HCT116 (cell line): ENCODE measurements at regions not wholly inside any gene's neighbourhood (a gene's known extent, or its start where the extent isn't known, plus 50 kb on each side); places are given as distances from the start of the nearest gene placed in this dataset.

Source experiments
- ATAC-seq: fragments of 200-7000 bp; cut with Tn5 transposase; 2 replicates; pipeline ENCODE4 v1.9.1; 2020; ENCODE audit warnings: mild to moderate bottlenecking, moderate library complexity
- BruUV-seq: library from RNA; stranded (reverse); fragments of 400-500 nt; replicated peaks from 2 replicates; lab custom pipeline; 2021; lab: Mats Ljungman, UMichigan
- CTCF ChIA-PET: fragments of 300-600 bp; sonication (Branson Sonifier 250); formaldehyde crosslinking; loops from one replicate; lab custom pipeline; 2021; ENCODE audit warnings: antibody characterized with exemption; lab: Charles Lee
- POLR2A ChIA-PET: fragments of 300-600, 350-600 bp; sonication (Branson Sonifier 250); formaldehyde crosslinking; loops from one replicate; lab custom pipeline; 2021; ENCODE audit warnings: antibody characterized with exemption; lab: Charles Lee
- RAD21 ChIA-PET, 2 experiments: fragments of 300-600 bp; sonication (Branson Sonifier 250); formaldehyde crosslinking; loops; one replicate each; lab custom pipeline; 2023; ENCODE audit warnings: low total read pairs in 2 of 2; ENCODE audit not compliant: uncharacterized antibody in 2 of 2, unreplicated experiment in 2 of 2, low non-redundant PET in 1 of 2; lab: Charles Lee
- DNase-seq: peaks from one replicate; pipeline ENCODE4 v3.0.0-alpha.2; 2010; ENCODE audit warnings: low read depth, low spot score
- H2AFZ ChIP-seq: fragments of 200-600 bp; shearing (Covaris generic), sonication (generic); 2 replicates; pipeline ENCODE4 v1.6.1; 2017; ENCODE audit warnings: low read depth, mixed run types, mixed read lengths, antibody characterized with exemption, low read length; ENCODE audit not compliant: poor library complexity, severe bottlenecking
- H3K27ac ChIP-seq: 2 replicates; pipeline ENCODE4 v1.5.1; 2012; ENCODE audit warnings: low read depth, low read length
- H3K27me3 ChIP-seq: fragments of 200-600 bp; sonication (generic); 2 replicates; pipeline ENCODE4 v1.6.1; 2016; ENCODE audit warnings: mixed run types, low read length, mixed read lengths; ENCODE audit not compliant: insufficient read depth
- H3K36me3 ChIP-seq, 2 experiments: fragments of 200-500 bp in 1 of 2; fragments of 200-600 bp in 1 of 2; sonication (Bioruptor generic) in 1 of 2; sonication (generic) in 1 of 2; 2 replicates each; pipeline versions ENCODE4 v1.5.1 to v1.6.1; 2014 to 2016; ENCODE audit warnings: low read length in 2 of 2, inconsistent platforms in 1 of 2, mixed read lengths in 1 of 2, mixed run types in 1 of 2; ENCODE audit not compliant: insufficient read depth in 2 of 2, control insufficient read depth in 1 of 2
- H3K4me1 ChIP-seq, 2 experiments: fragments of 200-600 bp in 1 of 2; sonication (generic) in 1 of 2; 2 replicates each; pipeline versions ENCODE4 v1.5.1 to v1.6.1; 2012 to 2017; ENCODE audit warnings: low read length in 2 of 2, inconsistent platforms in 1 of 2, mild to moderate bottlenecking in 1 of 2, mixed read lengths in 1 of 2, mixed run types in 1 of 2, moderate library complexity in 1 of 2; ENCODE audit not compliant: insufficient read depth in 2 of 2, control insufficient read depth in 1 of 2
- H3K4me2 ChIP-seq: fragments of 200-600 bp; sonication (generic); 2 replicates; pipeline ENCODE4 v1.6.1; 2017; ENCODE audit warnings: mixed run types, low read length, mixed read lengths
- H3K4me3 ChIP-seq, 2 experiments: fragments of 200-600 bp in 1 of 2; sonication (generic) in 1 of 2; replicated peaks in 1 of 2; 2 replicates each; pipeline ENCODE4 v1.5.1; 2011 to 2016; ENCODE audit warnings: low read length in 2 of 2, control low read depth in 1 of 2, low read depth in 1 of 2, mild to moderate bottlenecking in 1 of 2, mixed read lengths in 1 of 2, mixed run types in 1 of 2
- H3K79me2 ChIP-seq: fragments of 200-600 bp; sonication (generic); 2 replicates; pipeline ENCODE4 v1.6.1; 2017; ENCODE audit warnings: mild to moderate bottlenecking, mixed run types, low read length, moderate library complexity, mixed read lengths; ENCODE audit not compliant: insufficient read depth
- H3K9ac ChIP-seq: fragments of 200-600 bp; sonication (generic); 2 replicates; pipeline ENCODE4 v1.6.1; 2016; ENCODE audit warnings: low read length, mixed read lengths
- H3K9me2 ChIP-seq: fragments of 200-600 bp; sonication (generic), shearing (Covaris generic); 2 replicates; pipeline ENCODE4 v1.6.1; 2017; ENCODE audit warnings: mixed run types, mild to moderate bottlenecking, moderate library complexity; ENCODE audit not compliant: insufficient read depth
- H3K9me3 ChIP-seq, 2 experiments: fragments of 200-500 bp in 1 of 2; fragments of 200-600 bp in 1 of 2; sonication (Bioruptor generic) in 1 of 2; sonication (generic) in 1 of 2; 2 replicates each; pipeline ENCODE4 v1.6.1; 2014 to 2017; ENCODE audit warnings: low read length in 2 of 2, mixed read lengths in 2 of 2, inconsistent platforms in 1 of 2, low read depth in 1 of 2, mild to moderate bottlenecking in 1 of 2, mixed run types in 1 of 2, moderate library complexity in 1 of 2; ENCODE audit not compliant: control insufficient read depth in 1 of 2, insufficient read depth in 1 of 2
- H4K20me1 ChIP-seq: fragments of 200-600 bp; sonication (generic), shearing (Covaris generic); 2 replicates; pipeline ENCODE4 v1.6.1; 2017; ENCODE audit warnings: mixed run types, mild to moderate bottlenecking, moderate library complexity; ENCODE audit not compliant: insufficient read depth
- ATF3 ChIP-seq: IDR thresholded peaks from 2 replicates; pipeline ENCODE4 v1.6.1; 2012
- CBX3 ChIP-seq: IDR thresholded peaks from 2 replicates; pipeline ENCODE4 v1.6.1; 2012; ENCODE audit warnings: low read depth
- CTCF ChIP-seq, 3 experiments: fragments of 200-600 bp in 1 of 3; sonication (generic) in 1 of 3; IDR thresholded peaks in 2 of 3; conservative IDR thresholded peaks in 1 of 3; 2 replicates each; pipeline ENCODE4 v1.5.1; 2012 to 2017; ENCODE audit warnings: low read depth in 2 of 3, low read length in 2 of 3, antibody characterized with exemption in 1 of 3, borderline replicate concordance in 1 of 3, control low read depth in 1 of 3, mild to moderate bottlenecking in 1 of 3, mixed read lengths in 1 of 3, mixed run types in 1 of 3, moderate library complexity in 1 of 3; ENCODE audit not compliant: insufficient read depth in 1 of 3
- ELF1 ChIP-seq: IDR thresholded peaks from 2 replicates; pipeline ENCODE4 v1.6.1; 2012; ENCODE audit warnings: low read depth, borderline replicate concordance
- EZH2phosphoT487 ChIP-seq: fragments of 200-600 bp; IDR thresholded peaks from 2 replicates; pipeline ENCODE4 v1.6.1; 2018; ENCODE audit warnings: antibody characterized with exemption, borderline replicate concordance
- JUND ChIP-seq: IDR thresholded peaks from 2 replicates; pipeline ENCODE4 v1.6.1; 2012
- MAX ChIP-seq: IDR thresholded peaks from 2 replicates; pipeline ENCODE4 v1.6.1; 2012
- POLR2A ChIP-seq: IDR thresholded peaks from 2 replicates; pipeline ENCODE4 v1.7.0; 2011; ENCODE audit warnings: borderline replicate concordance; ENCODE audit not compliant: insufficient read depth, insufficient read length; ENCODE audit errors: extremely low read depth
- RAD21 ChIP-seq: IDR thresholded peaks from 2 replicates; pipeline ENCODE4 v1.6.1; 2012; ENCODE audit warnings: low read depth, mild to moderate bottlenecking
- REST ChIP-seq: IDR thresholded peaks from 2 replicates; pipeline ENCODE4 v1.6.1; 2012; ENCODE audit warnings: low read depth
- SP1 ChIP-seq: IDR thresholded peaks from 2 replicates; pipeline ENCODE4 v1.6.1; 2012; ENCODE audit warnings: low read depth
- TCF7L2 ChIP-seq: IDR thresholded peaks from 2 replicates; pipeline ENCODE4 v1.7.0; 2011; ENCODE audit warnings: borderline replicate concordance, inconsistent platforms; ENCODE audit not compliant: insufficient read depth, insufficient read length; ENCODE audit errors: extremely low read depth
- YY1 ChIP-seq: IDR thresholded peaks from 2 replicates; pipeline ENCODE4 v1.6.1; 2011; ENCODE audit warnings: low read length, low read depth, moderate library complexity, mild to moderate bottlenecking; ENCODE audit not compliant: insufficient replicate concordance; ENCODE audit errors: extremely low read depth
- ZBTB33 ChIP-seq: IDR thresholded peaks from 2 replicates; pipeline ENCODE4 v1.6.1; 2011; ENCODE audit warnings: mild to moderate bottlenecking, low read length, moderate library complexity; ENCODE audit not compliant: insufficient replicate concordance; ENCODE audit errors: extremely low read depth
- ZFX ChIP-seq: fragments of 450-650 bp; IDR thresholded peaks from 2 replicates; pipeline ENCODE4 v1.6.1; 2017
- ZNF274 ChIP-seq: fragments of 200-500 bp; sonication (Bioruptor generic); IDR thresholded peaks from 2 replicates; pipeline ENCODE4 v1.6.1; 2014; ENCODE audit warnings: mild to moderate bottlenecking, low read depth, low read length, inconsistent platforms
- intact Hi-C: fragments of 100-400 bp; cut with micrococcal nuclease; formaldehyde crosslinking; loops from 2 replicates; pipeline ENCODE4 v1.10.0; 2022

GRCh38 chr2:34419856-34420255, 820.8 kb upstream of the FAM98A start:
- no peak for ATAC-seq
- TF ChIP-seq ELF1 (no peak), YY1 (no peak), TCF7L2 (no peak), JUND (no peak), RAD21 (no peak), EZH2phosphoT487 (no peak), SP1 (no peak), MAX (no peak), CBX3 (no peak), POLR2A (no peak), REST (no peak), ZNF274 (no peak), ATF3 (no peak), CTCF (IDR thresholded peaks at IDR 0.05 in 2 of 3, conservative IDR thresholded peaks at IDR 0.05 in 1 of 3; ENCODE audit: borderline replicate concordance in 1 of 3, insufficient read depth in 1 of 3, low read depth in 2 of 3, low read length in 2 of 3) (no peak), ZFX (no peak), ZBTB33 (no peak)
- TF ChIP-seq, all 23 proteins: peak for 0
- no peak overlapping the region for H3K4me3 ChIP-seq
- no peak overlapping the region for H3K4me2 ChIP-seq
- intact Hi-C loops, result no loop called here
- H4K20me1 ChIP-seq, result no peaks in the 10 kb centered on the region
- no peaks in the 10 kb centered on the region for H3K79me2 ChIP-seq
- H3K4me1 ChIP-seq, result no peaks in the 10 kb centered on the region
- H3K36me3 ChIP-seq, result no peaks in the 10 kb centered on the region
- H3K27me3 ChIP-seq, result no peaks in the 10 kb centered on the region
- H2AFZ ChIP-seq, result no peak overlapping the region
- ChIA-PET POLR2A (no interaction called here), RAD21 (no interaction called here), CTCF (no interaction called here)
- DNase-seq, result no peak
- no peaks in the 10 kb centered on the region for H3K9me2 ChIP-seq
- no peak overlapping the region for H3K27ac ChIP-seq
- peaks cover 12 to 17% of the 10 kb centered on the region in 2 experiments; a peak in 3 of 4 replicates for H3K9me3 ChIP-seq
- BruUV-seq, result no TSS peak
- no peak overlapping the region for H3K9ac ChIP-seq
